Peyer's patch (tissue), 4 donors: ENCODE measurements at regions not wholly inside any gene's neighbourhood (a gene's known extent, or its start where the extent isn't known, plus 50 kb on each side); places are given as distances from the start of the nearest gene placed in this dataset.

ENCODE experiments used
- POLR2A ChIP-seq, 2 donors: fragments of 450-650 bp; IDR thresholded peaks; one replicate each; pipeline ENCODE4 v1.5.1; 2017; ENCODE audit warnings: antibody characterized with exemption in 2 of 2, mild to moderate bottlenecking in 2 of 2, moderate library complexity in 2 of 2
- TF ChIP-seq, protein P1 (sequence below), 6 experiments: fragments of 450-650 bp in 4 of 6; fragments of 200-600 bp in 2 of 6; sonication (generic) in 1 of 6; IDR thresholded peaks; one replicate each; pipeline ENCODE4 v1.5.1; 2017 to 2019; ENCODE audit warnings: antibody characterized with exemption in 6 of 6, mild to moderate bottlenecking in 3 of 6, moderate library complexity in 1 of 6

DNA sequence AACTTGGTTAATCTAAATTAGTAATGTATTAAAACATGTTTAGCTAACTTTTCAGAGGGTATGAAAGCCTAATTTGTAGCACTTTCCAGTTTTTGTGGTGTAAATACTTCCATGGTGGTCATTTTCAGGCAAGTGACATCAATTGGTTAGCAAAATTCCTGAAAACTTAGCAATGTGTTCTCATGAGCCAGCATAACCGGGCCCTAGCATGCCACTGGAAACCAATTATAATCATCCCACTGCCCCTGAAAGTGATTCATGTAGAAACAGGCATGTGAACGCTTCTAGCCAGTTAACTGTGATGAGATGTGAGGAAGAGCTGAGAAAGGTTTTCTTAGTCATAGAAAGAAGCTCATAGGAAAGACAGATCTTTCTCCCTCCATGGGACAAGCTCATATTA is 417.2 kb downstream of the TLR4 start:
- TF ChIP-seq, protein P1, sequence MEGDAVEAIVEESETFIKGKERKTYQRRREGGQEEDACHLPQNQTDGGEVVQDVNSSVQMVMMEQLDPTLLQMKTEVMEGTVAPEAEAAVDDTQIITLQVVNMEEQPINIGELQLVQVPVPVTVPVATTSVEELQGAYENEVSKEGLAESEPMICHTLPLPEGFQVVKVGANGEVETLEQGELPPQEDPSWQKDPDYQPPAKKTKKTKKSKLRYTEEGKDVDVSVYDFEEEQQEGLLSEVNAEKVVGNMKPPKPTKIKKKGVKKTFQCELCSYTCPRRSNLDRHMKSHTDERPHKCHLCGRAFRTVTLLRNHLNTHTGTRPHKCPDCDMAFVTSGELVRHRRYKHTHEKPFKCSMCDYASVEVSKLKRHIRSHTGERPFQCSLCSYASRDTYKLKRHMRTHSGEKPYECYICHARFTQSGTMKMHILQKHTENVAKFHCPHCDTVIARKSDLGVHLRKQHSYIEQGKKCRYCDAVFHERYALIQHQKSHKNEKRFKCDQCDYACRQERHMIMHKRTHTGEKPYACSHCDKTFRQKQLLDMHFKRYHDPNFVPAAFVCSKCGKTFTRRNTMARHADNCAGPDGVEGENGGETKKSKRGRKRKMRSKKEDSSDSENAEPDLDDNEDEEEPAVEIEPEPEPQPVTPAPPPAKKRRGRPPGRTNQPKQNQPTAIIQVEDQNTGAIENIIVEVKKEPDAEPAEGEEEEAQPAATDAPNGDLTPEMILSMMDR (IDR thresholded peaks at IDR 0.05): no peak
- no peak for TF ChIP-seq POLR2A (IDR thresholded peaks at IDR 0.05)
